C1 segment of cervical spinal cord (tissue), 14 donors: ENCODE measurements at regions not wholly inside any gene's neighbourhood (a gene's known extent, or its start where the extent isn't known, plus 50 kb on each side); places are given as distances from the start of the nearest gene placed in this dataset.

Experiments used
- DNase-seq, 14 donors: peaks; one replicate each; lab custom pipeline; 2025; lab: John Stamatoyannopoulos, UW

DNA sequence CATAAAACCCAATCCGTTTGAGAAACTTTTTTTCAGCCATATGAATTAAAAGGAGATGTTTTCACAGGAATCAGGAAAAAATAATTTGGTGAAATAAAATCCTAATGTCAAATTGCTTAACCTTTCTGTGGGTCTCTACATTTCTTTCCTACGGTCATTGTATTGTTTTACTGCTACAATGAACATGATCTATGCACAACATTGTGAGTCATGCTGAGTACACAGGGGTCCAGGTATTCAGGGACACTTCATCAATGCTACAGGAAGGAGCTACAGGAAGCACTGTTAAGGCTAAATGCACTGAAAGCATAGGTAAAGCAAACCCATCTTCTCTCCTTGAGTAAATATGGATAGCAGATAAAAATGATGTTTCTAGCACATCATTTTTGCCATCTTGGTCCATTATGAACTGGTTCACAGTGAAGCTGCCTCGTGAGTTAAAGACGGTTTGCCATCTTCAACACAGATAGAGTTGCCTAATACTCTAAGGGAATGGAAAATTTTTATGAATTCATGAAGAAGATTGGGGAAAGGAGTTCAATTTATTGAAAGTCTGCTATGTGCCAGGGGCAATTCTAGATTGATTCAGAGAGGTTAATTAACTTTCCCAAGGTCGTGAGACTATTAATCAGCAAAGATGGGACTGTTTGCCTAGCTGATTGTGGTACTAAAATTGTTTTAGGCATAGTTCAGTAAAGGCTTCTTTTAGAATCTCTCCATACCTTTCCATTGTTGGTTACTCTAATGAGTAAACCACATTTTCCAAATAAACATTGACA is 85.5 kb downstream of the DIRAS2 start:
- no peak for DNase-seq

DNA sequence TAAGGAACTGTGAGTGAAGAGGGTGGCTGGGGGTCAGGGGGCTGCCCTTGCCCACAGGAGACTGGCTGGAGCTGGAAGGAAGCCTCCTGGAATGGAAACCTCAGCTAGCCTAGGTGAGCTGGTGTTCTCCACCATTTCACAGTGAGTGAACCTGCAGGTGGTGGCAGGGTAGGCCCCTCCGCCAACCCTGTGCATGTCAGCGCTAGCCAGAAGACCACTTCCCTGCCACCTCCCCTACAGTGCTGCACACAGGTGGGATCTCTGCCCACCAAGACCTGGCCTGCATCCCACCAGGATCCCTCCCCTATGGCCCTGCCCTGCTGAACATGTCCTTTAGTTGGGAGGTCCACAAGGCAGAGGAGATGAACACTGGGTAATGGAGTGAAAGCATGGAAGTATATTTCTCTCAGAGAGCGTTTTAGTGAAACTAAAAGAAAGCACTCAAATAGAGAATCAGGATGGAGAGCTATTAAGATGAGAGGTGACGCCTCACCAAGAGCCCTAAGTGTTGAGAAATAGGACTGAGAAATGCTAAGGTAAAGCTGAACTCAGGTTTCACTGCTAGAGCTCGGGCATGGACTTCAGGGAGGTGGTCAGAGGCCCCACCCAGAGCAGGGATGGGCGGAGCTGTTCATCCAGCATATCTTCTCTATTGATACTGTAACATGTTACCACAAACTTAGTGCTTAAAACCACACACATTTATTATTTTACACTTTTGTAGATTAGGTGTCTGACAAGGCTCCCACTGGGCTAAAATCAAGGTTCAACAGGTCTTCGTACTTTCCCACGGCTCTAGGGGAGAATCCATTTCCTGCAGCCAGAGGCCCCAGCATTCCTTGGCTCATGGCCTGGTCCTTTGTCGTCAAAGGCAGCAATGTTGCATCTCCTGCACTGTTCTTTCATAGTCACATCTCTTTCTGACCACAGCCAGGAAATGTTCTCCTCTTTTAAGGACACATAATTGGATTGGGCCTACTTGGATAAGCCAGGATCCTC is 83.2 kb downstream of the DIRAS2 start:
- DNase-seq, result no peak
